ENCODE measurements at regions not wholly inside any gene's neighbourhood (a gene's known extent, or its start where the extent isn't known, plus 50 kb on each side); places are given as distances from the start of the nearest gene placed in this dataset.

GRCh38 chr6:166872531-166873009 is 83.8 kb downstream of the RNASET2 start:
- TF ChIP-seq, protein P1, sequence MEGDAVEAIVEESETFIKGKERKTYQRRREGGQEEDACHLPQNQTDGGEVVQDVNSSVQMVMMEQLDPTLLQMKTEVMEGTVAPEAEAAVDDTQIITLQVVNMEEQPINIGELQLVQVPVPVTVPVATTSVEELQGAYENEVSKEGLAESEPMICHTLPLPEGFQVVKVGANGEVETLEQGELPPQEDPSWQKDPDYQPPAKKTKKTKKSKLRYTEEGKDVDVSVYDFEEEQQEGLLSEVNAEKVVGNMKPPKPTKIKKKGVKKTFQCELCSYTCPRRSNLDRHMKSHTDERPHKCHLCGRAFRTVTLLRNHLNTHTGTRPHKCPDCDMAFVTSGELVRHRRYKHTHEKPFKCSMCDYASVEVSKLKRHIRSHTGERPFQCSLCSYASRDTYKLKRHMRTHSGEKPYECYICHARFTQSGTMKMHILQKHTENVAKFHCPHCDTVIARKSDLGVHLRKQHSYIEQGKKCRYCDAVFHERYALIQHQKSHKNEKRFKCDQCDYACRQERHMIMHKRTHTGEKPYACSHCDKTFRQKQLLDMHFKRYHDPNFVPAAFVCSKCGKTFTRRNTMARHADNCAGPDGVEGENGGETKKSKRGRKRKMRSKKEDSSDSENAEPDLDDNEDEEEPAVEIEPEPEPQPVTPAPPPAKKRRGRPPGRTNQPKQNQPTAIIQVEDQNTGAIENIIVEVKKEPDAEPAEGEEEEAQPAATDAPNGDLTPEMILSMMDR (IDR thresholded peaks at IDR 0.05 in 4 of 5, conservative IDR thresholded peaks at IDR 0.05 in 1 of 5) = no peak
- TF ChIP-seq POLR2A (IDR thresholded peaks at IDR 0.05) = no peak
